H1 (cell line): ENCODE measurements at regions not wholly inside any gene's neighbourhood (a gene's known extent, or its start where the extent isn't known, plus 50 kb on each side); places are given as distances from the start of the nearest gene placed in this dataset.

ENCODE experiments used
- CTCF ChIA-PET: fragments of 300-600 bp; sonication (Branson Sonifier 250); formaldehyde crosslinking; loops from one replicate; lab custom pipeline; 2021; ENCODE audit not compliant: partially characterized antibody; lab: Charles Lee
- POLR2A ChIA-PET: fragments of 300-600 bp; sonication (Branson Sonifier 250); formaldehyde crosslinking; loops from one replicate; lab custom pipeline; 2021; ENCODE audit warnings: inconsistent platforms; ENCODE audit not compliant: partially characterized antibody; lab: Charles Lee
- DNase-seq, 2 experiments: peaks; one replicate each; pipeline versions ENCODE4 v3.0.0 to v3.0.0-alpha.2; 2010 to 2022; ENCODE audit warnings: low spot score in 2 of 2, low read depth in 1 of 2, mixed read lengths in 1 of 2
- FAIRE-seq: peaks from 2 replicates; lab custom pipeline; 2011; peaks lifted over from hg19 to GRCh38; lab: Jason Lieb, UNC
- H2AFZ ChIP-seq: 2 replicates; pipeline ENCODE4 v1.8.1; 2012; ENCODE audit warnings: low read length, inconsistent platforms
- H2AK5ac ChIP-seq: 2 replicates; pipeline ENCODE4 v1.6.1; 2013; ENCODE audit warnings: low read depth, low read length
- H2BK120ac ChIP-seq: replicated peaks from 2 replicates; pipeline ENCODE3; 2013; ENCODE audit warnings: low read depth, low read length, inconsistent platforms
- H2BK12ac ChIP-seq: 2 replicates; pipeline ENCODE4 v1.6.1; 2013; ENCODE audit warnings: low read depth, low read length
- H2BK15ac ChIP-seq: 2 replicates; pipeline ENCODE4 v1.6.1; 2013; ENCODE audit warnings: low read length
- H2BK20ac ChIP-seq: 2 replicates; pipeline ENCODE4 v1.6.1; 2013; ENCODE audit warnings: low read length
- H2BK5ac ChIP-seq: 2 replicates; pipeline ENCODE4 v1.6.1; 2013; ENCODE audit warnings: low read depth, low read length
- H3K14ac ChIP-seq: 2 replicates; pipeline ENCODE4 v1.6.1; 2013; ENCODE audit warnings: inconsistent platforms; ENCODE audit not compliant: insufficient read length
- H3K18ac ChIP-seq: 2 replicates; pipeline ENCODE4 v1.6.1; 2013; ENCODE audit warnings: low read length; ENCODE audit errors: extremely low read depth
- H3K23ac ChIP-seq: 2 replicates; pipeline ENCODE4 v1.6.1; 2013; ENCODE audit warnings: inconsistent platforms; ENCODE audit not compliant: insufficient read length
- H3K23me2 ChIP-seq: 2 replicates; pipeline ENCODE4 v1.6.1; 2013; ENCODE audit warnings: low read depth, low read length
- H3K27ac ChIP-seq: 2 replicates; pipeline ENCODE4 v1.6.1; 2011; ENCODE audit warnings: low read depth, low read length, inconsistent platforms
- H3K27me3 ChIP-seq, 4 experiments: replicated peaks in 1 of 4; 1 replicate in 1 of 4; 2 replicates in 3 of 4; pipeline versions ENCODE4 v1.6.1 to v1.8.1; 2011 to 2013; ENCODE audit warnings: low read length in 3 of 4, mild to moderate bottlenecking in 3 of 4, inconsistent platforms in 2 of 4, mixed read lengths in 2 of 4, moderate library complexity in 1 of 4; ENCODE audit not compliant: control insufficient read depth in 3 of 4, insufficient read depth in 3 of 4; ENCODE audit errors: extremely low read depth in 1 of 4
- H3K36me3 ChIP-seq, 4 experiments: 2 replicates each; pipeline versions ENCODE4 v1.6.1 to v1.8.1; 2011 to 2013; ENCODE audit warnings: mild to moderate bottlenecking in 4 of 4, low read length in 3 of 4, moderate library complexity in 2 of 4, control low read depth in 1 of 4, inconsistent platforms in 1 of 4; ENCODE audit not compliant: insufficient read depth in 4 of 4, control insufficient read depth in 2 of 4
- H3K4ac ChIP-seq: replicated peaks from 2 replicates; pipeline ENCODE3; 2013; ENCODE audit warnings: low read length, low read depth, mixed read lengths, inconsistent platforms; ENCODE audit not compliant: insufficient read length
- H3K4me1 ChIP-seq, 4 experiments: replicated peaks in 1 of 4; 1 replicate in 1 of 4; 2 replicates in 3 of 4; pipeline versions ENCODE4 v1.6.1 to v1.8.1; 2011 to 2013; ENCODE audit warnings: low read length in 3 of 4, inconsistent platforms in 2 of 4, mixed read lengths in 1 of 4; ENCODE audit not compliant: insufficient read depth in 4 of 4, control insufficient read depth in 3 of 4
- H3K4me2 ChIP-seq, 2 experiments: 2 replicates each; pipeline versions ENCODE4 v1.6.1 to v1.8.1; 2011 to 2013; ENCODE audit warnings: low read depth in 2 of 2, low read length in 2 of 2, control low read depth in 1 of 2, inconsistent platforms in 1 of 2, mild to moderate bottlenecking in 1 of 2; ENCODE audit not compliant: insufficient read depth in 1 of 2
- H3K4me3 ChIP-seq, 4 experiments: fragments of 200-600, 300-600 bp in 1 of 4; sonication (generic), shearing (Covaris generic), sonication (Bioruptor Twin) in 1 of 4; 2 replicates each; pipeline versions ENCODE4 v1.5.1 to v1.8.1; 2011 to 2016; ENCODE audit warnings: low read length in 4 of 4, low read depth in 3 of 4, control low read depth in 2 of 4, inconsistent platforms in 2 of 4, mild to moderate bottlenecking in 2 of 4, mixed read lengths in 1 of 4, moderate library complexity in 1 of 4; ENCODE audit not compliant: insufficient read depth in 2 of 4; ENCODE audit errors: extremely low read depth in 1 of 4
- H3K56ac ChIP-seq: replicated peaks from 2 replicates; pipeline ENCODE3; 2013; ENCODE audit warnings: low read depth, mild to moderate bottlenecking, mixed read lengths, low read length, inconsistent platforms; ENCODE audit not compliant: insufficient read length
- H3K79me1 ChIP-seq: 2 replicates; pipeline ENCODE4 v1.6.1; 2013; ENCODE audit warnings: low read depth, low read length, control low read depth
- H3K79me2 ChIP-seq, 2 experiments: 2 replicates each; pipeline versions ENCODE4 v1.6.1 to v1.8.1; 2012 to 2013; ENCODE audit warnings: low read length in 2 of 2, mild to moderate bottlenecking in 2 of 2, inconsistent platforms in 1 of 2; ENCODE audit not compliant: insufficient read depth in 2 of 2, control insufficient read depth in 1 of 2
- H3K9ac ChIP-seq, 4 experiments: replicated peaks in 1 of 4; 1 replicate in 1 of 4; 2 replicates in 3 of 4; pipeline versions ENCODE4 v1.6.1 to v1.8.1; 2011 to 2013; ENCODE audit warnings: low read depth in 3 of 4, low read length in 3 of 4, control low read depth in 2 of 4, mild to moderate bottlenecking in 2 of 4, moderate library complexity in 2 of 4, inconsistent platforms in 1 of 4; ENCODE audit errors: extremely low read depth in 1 of 4
- H3K9me3 ChIP-seq, 2 experiments: 2 replicates each; pipeline versions ENCODE4 v1.6.1 to v1.8.1; 2012 to 2013; ENCODE audit warnings: mild to moderate bottlenecking in 2 of 2, moderate library complexity in 2 of 2, control low read depth in 1 of 2, inconsistent platforms in 1 of 2, low read depth in 1 of 2, low read length in 1 of 2, mixed read lengths in 1 of 2; ENCODE audit not compliant: insufficient read depth in 2 of 2
- H4K20me1 ChIP-seq, 2 experiments: replicated peaks in 1 of 2; 2 replicates each; pipeline versions ENCODE3 to v1.8.1; 2011 to 2013; ENCODE audit warnings: inconsistent platforms in 2 of 2, low read length in 2 of 2, mild to moderate bottlenecking in 1 of 2; ENCODE audit not compliant: insufficient read depth in 2 of 2, control insufficient read depth in 1 of 2
- H4K5ac ChIP-seq: 2 replicates; pipeline ENCODE4 v1.6.1; 2013; ENCODE audit warnings: low read length, low read depth, mixed read lengths, inconsistent platforms; ENCODE audit not compliant: insufficient read length
- H4K8ac ChIP-seq: 2 replicates; pipeline ENCODE4 v1.8.0; 2013; ENCODE audit warnings: mild to moderate bottlenecking, moderate library complexity, low read length, inconsistent platforms; ENCODE audit not compliant: insufficient read depth; ENCODE audit errors: extremely low read depth
- H4K91ac ChIP-seq: replicated peaks from 2 replicates; pipeline ENCODE3; 2013; ENCODE audit warnings: low read length, mixed read lengths, inconsistent platforms; ENCODE audit not compliant: insufficient read length
- EGR1 ChIP-seq: IDR thresholded peaks from 2 replicates; pipeline ENCODE4 v1.6.1; 2011; ENCODE audit warnings: low read depth, low read length, borderline replicate concordance
- KDM4A ChIP-seq: IDR thresholded peaks from one replicate; pipeline ENCODE4 v1.7.1; 2012; ENCODE audit warnings: low read depth, mild to moderate bottlenecking, moderate library complexity, low read length, inconsistent platforms; ENCODE audit not compliant: severe bottlenecking
- NRF1 ChIP-seq: IDR thresholded peaks from 2 replicates; pipeline ENCODE4 v1.6.1; 2011; ENCODE audit warnings: mild to moderate bottlenecking, low read depth, low read length, improper control_type of control experiment
- SIX5 ChIP-seq: IDR thresholded peaks from 2 replicates; pipeline ENCODE4 v1.6.1; 2011; ENCODE audit warnings: mild to moderate bottlenecking, low read depth, low read length
- SP4 ChIP-seq: IDR thresholded peaks from 2 replicates; pipeline ENCODE4 v1.6.1; 2012; ENCODE audit warnings: low read length, inconsistent platforms
- TAF1 ChIP-seq: IDR thresholded peaks from 2 replicates; pipeline ENCODE4 v1.6.1; 2011; ENCODE audit warnings: mild to moderate bottlenecking, low read depth, low read length
- TBP ChIP-seq: IDR thresholded peaks from 2 replicates; pipeline ENCODE4 v1.6.1; 2011; ENCODE audit warnings: low read depth, low read length, improper control_type of control experiment
- WGBS, 2 experiments: shearing (Covaris generic) in 1 of 2; methylation state at CpG; one replicate each; pipeline versions ENCODE4 v1.1.6 to v1.1.7; 2013 to 2015; ENCODE audit warnings: low lambda C conversion rate in 2 of 2, mixed read lengths in 2 of 2, inconsistent platforms in 1 of 2, low coverage in 1 of 2, missing lambda C conversion rate in 1 of 2; ENCODE audit not compliant: insufficient replicate concordance in 2 of 2, insufficient coverage in 1 of 2, insufficient read length in 1 of 2; ENCODE audit errors: extremely low coverage in 1 of 2, missing lambda C conversion rate in 1 of 2; 5-methylcytosine and 5-hydroxymethylcytosine counted together

GRCh38 chr2:62566847-62567246, 60.9 kb upstream of the TMEM17 start:
- H3K36me3 ChIP-seq: no peaks in the 10 kb centered on the region
- H4K8ac ChIP-seq: no peak overlapping the region
- DNase-seq: no peak
- H2BK12ac ChIP-seq: no peak overlapping the region
- no peak overlapping the region for H2AFZ ChIP-seq
- peaks cover 6% of the 10 kb centered on the region; the same call in 1 of the 2 replicates for H3K23me2 ChIP-seq
- H2AK5ac ChIP-seq: no peak overlapping the region
- H2BK15ac ChIP-seq: no peak overlapping the region
- no peak for TF ChIP-seq SIX5
- TF ChIP-seq KDM4A: no peak
- TF ChIP-seq TAF1: no peak
- TF ChIP-seq SP4: no peak
- TF ChIP-seq EGR1: no peak
- no peak for TF ChIP-seq NRF1
- TF ChIP-seq TBP: no peak
- H3K27me3 ChIP-seq: peaks cover 0 to 15% (median 8%) of the 10 kb centered on the region in 4 experiments; a peak in 5 of 7 replicates
- no peaks in the 10 kb centered on the region for H3K79me2 ChIP-seq
- H4K20me1 ChIP-seq: no peaks in the 10 kb centered on the region
- WGBS, 2 experiments: 81% methylated on average over 1 of the region's 1 CpG; no CpG with 5 or more reads in 1 of the 2 experiments
- H3K4me2 ChIP-seq: no peak overlapping the region
- H3K27ac ChIP-seq: no peak overlapping the region
- ChIA-PET POLR2A (no interaction called here), CTCF (interaction anchor here (1.2 to 1.4 kb wide), 3 partner anchors 11 to 110 kb away, joined by 3 to 5 read pairs (median 4); no protein-coding TSS in a partner anchor)
- H3K9me3 ChIP-seq: no peaks in the 10 kb centered on the region
- H3K14ac ChIP-seq: no peak overlapping the region
- H4K5ac ChIP-seq: no peak overlapping the region
- no peak overlapping the region for H3K4me3 ChIP-seq
- no peak overlapping the region for H4K91ac ChIP-seq
- H2BK5ac ChIP-seq: no peak overlapping the region
- H3K18ac ChIP-seq: no peak overlapping the region
- no peak overlapping the region for H3K23ac ChIP-seq
- H3K4ac ChIP-seq: no peak overlapping the region
- no peak overlapping the region for H3K56ac ChIP-seq
- FAIRE-seq: no peak
- H2BK20ac ChIP-seq: no peak overlapping the region
- no peaks in the 10 kb centered on the region for H3K79me1 ChIP-seq
- no peak overlapping the region for H3K9ac ChIP-seq
- H2BK120ac ChIP-seq: no peak overlapping the region
- H3K4me1 ChIP-seq: peaks cover 0 to 9% (median 3%) of the 10 kb centered on the region in 4 experiments; a peak in 6 of 7 replicates
